CD14-positive monocyte (primary cell): ENCODE measurements at regions not wholly inside any gene's neighbourhood (a gene's known extent, or its start where the extent isn't known, plus 50 kb on each side); places are given as distances from the start of the nearest gene placed in this dataset.

Source experiments
- DNase-seq, 3 donors: peaks; one replicate each; pipeline ENCODE4 v3.0.0-alpha.2; 2011 to 2022
- H2AFZ ChIP-seq: 2 replicates; pipeline ENCODE4 v1.6.0; 2012; ENCODE audit warnings: mild to moderate bottlenecking, low read depth, low read length, inconsistent platforms; ENCODE audit not compliant: insufficient read depth, poor library complexity, severe bottlenecking
- H3K27ac ChIP-seq, 2 donors: 1 replicate in 1 of 2; 2 replicates in 1 of 2; pipeline ENCODE4 v1.5.1; 2012 to 2013; ENCODE audit warnings: low read length in 2 of 2, control low read depth in 1 of 2, inconsistent platforms in 1 of 2, low read depth in 1 of 2, mild to moderate bottlenecking in 1 of 2
- H3K27me3 ChIP-seq, 2 donors: one replicate each; pipeline versions ENCODE4 v1.6.0 to v1.6.1; 2011 to 2013; ENCODE audit warnings: low read length in 2 of 2; ENCODE audit not compliant: control insufficient read depth in 2 of 2, insufficient read depth in 2 of 2
- H3K36me3 ChIP-seq, 2 donors: replicated peaks in 1 of 2; 1 replicate in 1 of 2; 2 replicates in 1 of 2; pipeline versions ENCODE4 v1.5.1 to v1.6.1; 2012 to 2013; ENCODE audit warnings: low read length in 2 of 2, control low read depth in 1 of 2, inconsistent platforms in 1 of 2, mild to moderate bottlenecking in 1 of 2; ENCODE audit not compliant: insufficient read depth in 2 of 2, control insufficient read depth in 1 of 2
- H3K4me1 ChIP-seq, 2 donors: 1 replicate in 1 of 2; 2 replicates in 1 of 2; pipeline versions ENCODE4 v1.5.1 to v1.6.1; 2012 to 2013; ENCODE audit warnings: low read length in 2 of 2, control low read depth in 1 of 2, inconsistent platforms in 1 of 2, mild to moderate bottlenecking in 1 of 2, moderate library complexity in 1 of 2; ENCODE audit not compliant: insufficient read depth in 2 of 2, control insufficient read depth in 1 of 2
- H3K4me2 ChIP-seq: replicated peaks from 2 replicates; pipeline ENCODE3; 2012; ENCODE audit warnings: low read length, moderate library complexity, mild to moderate bottlenecking; ENCODE audit not compliant: poor library complexity, severe bottlenecking; ENCODE audit errors: extremely low read depth
- H3K4me3 ChIP-seq, 3 experiments: fragments of 200-600 bp in 1 of 3; sonication (generic) in 1 of 3; replicated peaks in 1 of 3; 1 replicate in 2 of 3; 2 replicates in 1 of 3; pipeline ENCODE4 v1.5.1; 2011 to 2013; ENCODE audit warnings: low read length in 3 of 3, mild to moderate bottlenecking in 3 of 3, control low read depth in 2 of 3, low read depth in 2 of 3, inconsistent platforms in 1 of 3, moderate library complexity in 1 of 3
- H3K79me2 ChIP-seq: 2 replicates; pipeline ENCODE4 v1.6.0; 2012; ENCODE audit warnings: mild to moderate bottlenecking, control low read depth, inconsistent platforms, low read length, moderate library complexity; ENCODE audit not compliant: insufficient read depth
- H3K9ac ChIP-seq: 2 replicates; pipeline ENCODE4 v1.6.0; 2017; ENCODE audit warnings: low read length, mild to moderate bottlenecking; ENCODE audit not compliant: insufficient read depth, poor library complexity, severe bottlenecking
- H3K9me3 ChIP-seq, 2 donors: replicated peaks in 1 of 2; 1 replicate in 1 of 2; 2 replicates in 1 of 2; pipeline versions ENCODE4 v1.5.1 to v1.6.1; 2012 to 2013; ENCODE audit warnings: low read length in 2 of 2, control low read depth in 1 of 2; ENCODE audit not compliant: control insufficient read depth in 1 of 2, insufficient read depth in 1 of 2
- H4K20me1 ChIP-seq: 2 replicates; pipeline ENCODE4 v1.6.0; 2012; ENCODE audit warnings: mild to moderate bottlenecking, low read length, control low read depth, moderate library complexity; ENCODE audit not compliant: insufficient read depth
- H3K27ac Mint-ChIP-seq, 7 donors: one replicate each; pipeline ENCODE4 v1.8.0; 2020; ENCODE audit warnings: mild to moderate bottlenecking in 7 of 7, mixed read lengths in 7 of 7, moderate library complexity in 6 of 7, inconsistent platforms in 2 of 7
- H3K27me3 Mint-ChIP-seq, 3 donors: one replicate each; pipeline ENCODE4 v1.8.0; 2021 to 2022; ENCODE audit warnings: low read depth in 3 of 3, mild to moderate bottlenecking in 3 of 3, mixed read lengths in 3 of 3, moderate library complexity in 3 of 3, inconsistent platforms in 1 of 3
- H3K36me3 Mint-ChIP-seq, 2 donors: one replicate each; pipeline ENCODE4 v1.8.0; 2020; ENCODE audit warnings: mixed read lengths in 2 of 2, inconsistent platforms in 1 of 2, mild to moderate bottlenecking in 1 of 2
- H3K4me1 Mint-ChIP-seq: one replicate; pipeline ENCODE4 v1.8.0; 2020; ENCODE audit warnings: mild to moderate bottlenecking, mixed read lengths
- H3K4me3 Mint-ChIP-seq, 2 donors: one replicate each; pipeline ENCODE4 v1.8.0; 2020; ENCODE audit warnings: mild to moderate bottlenecking in 2 of 2, mixed read lengths in 2 of 2, moderate library complexity in 1 of 2
- H3K9me3 Mint-ChIP-seq, 7 donors: one replicate each; pipeline ENCODE4 v1.8.0; 2020 to 2022; ENCODE audit warnings: mixed read lengths in 7 of 7, mild to moderate bottlenecking in 6 of 7, moderate library complexity in 6 of 7, inconsistent platforms in 2 of 7
- WGBS: methylation state at CpG from one replicate; pipeline ENCODE4 v1.1.5; 2013; ENCODE audit warnings: missing lambda C conversion rate; ENCODE audit not compliant: insufficient coverage; 5-methylcytosine and 5-hydroxymethylcytosine counted together
- intact Hi-C, 2 donors: fragments of 100-400 bp; cut with micrococcal nuclease; formaldehyde crosslinking; loops; one replicate each; pipeline versions ENCODE4 v1.15.0 to v1.15.1; 2023
- TF ChIP-seq, protein P1 (sequence below): fragments of 200-600 bp; IDR thresholded peaks from one replicate; pipeline ENCODE4 v1.8.0; 2022; ENCODE audit warnings: antibody characterized with exemption, mild to moderate bottlenecking

- Histone ChIP-seq H3K4me2 (no peak overlapping the region), H2AFZ (no peak overlapping the region), H3K9ac (no peak overlapping the region), H3K36me3 (no peaks in the 10 kb centered on the region), H3K27me3 (no peaks in the 10 kb centered on the region), H3K27ac (no peak overlapping the region), H3K4me3 (no peak overlapping the region), H3K9me3 (no peaks in the 10 kb centered on the region), H3K4me1 (no peaks in the 10 kb centered on the region), H3K79me2 (no peaks in the 10 kb centered on the region), H4K20me1 (no peaks in the 10 kb centered on the region)
- Mint-ChIP-seq H3K36me3 (no peaks in the 10 kb centered on the region), H3K27me3 (peaks cover 0 to 2% (median 0%) of the 10 kb centered on the region in 3 donors), H3K4me1 (no peaks in the 10 kb centered on the region), H3K4me3 (no peak overlapping the region), H3K27ac (no peak overlapping the region), H3K9me3 (peaks cover 0 to 3% (median 0%) of the 10 kb centered on the region in 7 donors)
- intact Hi-C loops: no loop called here
- no peak for DNase-seq
- no CpG with 5 or more reads among the region's 2 CpGs for WGBS
- TF ChIP-seq, protein P1, sequence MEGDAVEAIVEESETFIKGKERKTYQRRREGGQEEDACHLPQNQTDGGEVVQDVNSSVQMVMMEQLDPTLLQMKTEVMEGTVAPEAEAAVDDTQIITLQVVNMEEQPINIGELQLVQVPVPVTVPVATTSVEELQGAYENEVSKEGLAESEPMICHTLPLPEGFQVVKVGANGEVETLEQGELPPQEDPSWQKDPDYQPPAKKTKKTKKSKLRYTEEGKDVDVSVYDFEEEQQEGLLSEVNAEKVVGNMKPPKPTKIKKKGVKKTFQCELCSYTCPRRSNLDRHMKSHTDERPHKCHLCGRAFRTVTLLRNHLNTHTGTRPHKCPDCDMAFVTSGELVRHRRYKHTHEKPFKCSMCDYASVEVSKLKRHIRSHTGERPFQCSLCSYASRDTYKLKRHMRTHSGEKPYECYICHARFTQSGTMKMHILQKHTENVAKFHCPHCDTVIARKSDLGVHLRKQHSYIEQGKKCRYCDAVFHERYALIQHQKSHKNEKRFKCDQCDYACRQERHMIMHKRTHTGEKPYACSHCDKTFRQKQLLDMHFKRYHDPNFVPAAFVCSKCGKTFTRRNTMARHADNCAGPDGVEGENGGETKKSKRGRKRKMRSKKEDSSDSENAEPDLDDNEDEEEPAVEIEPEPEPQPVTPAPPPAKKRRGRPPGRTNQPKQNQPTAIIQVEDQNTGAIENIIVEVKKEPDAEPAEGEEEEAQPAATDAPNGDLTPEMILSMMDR: no peak
Observed at GRCh38 chr1:168792592-168793125, 63.7 kb upstream of the DPT start.

DNA sequence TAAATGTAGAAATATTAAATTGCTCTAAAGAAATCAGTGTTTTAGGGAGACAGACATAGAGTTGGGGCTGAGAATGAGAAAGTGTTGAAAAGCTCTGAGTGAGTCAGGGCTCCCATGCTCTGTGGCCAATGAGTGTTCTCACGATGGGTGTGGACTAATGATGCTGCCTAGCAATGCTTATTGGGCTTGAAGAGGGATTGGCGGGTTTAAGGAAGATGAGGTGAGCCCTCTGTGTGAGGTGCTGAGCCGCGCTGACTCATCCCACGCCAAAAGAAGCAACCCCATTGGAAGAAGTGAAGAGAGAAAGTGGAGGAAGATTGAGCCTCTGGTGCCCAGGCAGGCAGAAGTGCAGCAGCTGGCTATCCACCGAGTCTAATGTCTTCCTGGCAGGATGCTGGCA, 65.1 kb upstream of the DPT start:
- H2AFZ ChIP-seq: no peak overlapping the region
- Mint-ChIP-seq H3K27me3 (peaks cover 0 to 2% (median 0%) of the 10 kb centered on the region in 3 donors), H3K9me3 (peaks cover 0 to 3% (median 2%) of the 10 kb centered on the region in 7 donors), H3K4me3 (no peak overlapping the region), H3K4me1 (no peaks in the 10 kb centered on the region), H3K27ac (no peak overlapping the region), H3K36me3 (no peaks in the 10 kb centered on the region)
- H3K4me2 ChIP-seq: no peak overlapping the region
- no peak overlapping the region for H3K4me3 ChIP-seq
- H3K36me3 ChIP-seq: no peaks in the 10 kb centered on the region
- H3K4me1 ChIP-seq: no peaks in the 10 kb centered on the region
- intact Hi-C loops: no loop called here
- H3K27me3 ChIP-seq: no peaks in the 10 kb centered on the region
- H3K9ac ChIP-seq: no peak overlapping the region
- H3K27ac ChIP-seq: no peak overlapping the region
- no peaks in the 10 kb centered on the region for H3K79me2 ChIP-seq
- no peaks in the 10 kb centered on the region for H3K9me3 ChIP-seq
- TF ChIP-seq, protein P1: no peak
- H4K20me1 ChIP-seq: no peaks in the 10 kb centered on the region
- WGBS: 95% methylated on average over 6 of the region's 6 CpGs
- no peak for DNase-seq
